ENCODE measurements at regions not wholly inside any gene's neighbourhood (a gene's known extent, or its start where the extent isn't known, plus 50 kb on each side); places are given as distances from the start of the nearest gene placed in this dataset.

GRCh38 chr11:127223633-127224032, 223.1 kb upstream of the KIRREL3 start:
- H2BK5ac ChIP-seq (ENCODE audit: low read depth, low read length, poor library complexity, severe bottlenecking) = no peak overlapping the region
- no peak overlapping the region for H2BK120ac ChIP-seq (ENCODE audit: low read depth, low read length)
- no peak overlapping the region for H4K8ac ChIP-seq (ENCODE audit: low read depth in 2 of 2, low read length in 2 of 2)
- H3K9ac ChIP-seq (ENCODE audit: low read depth, low read length) = no peak overlapping the region
- no peak overlapping the region for H3K27ac ChIP-seq (ENCODE audit: insufficient read depth, low read length)
- dilution Hi-C loops (cut with HindIII; ENCODE audit: low sequenced_read_pairs, unreplicated experiment) (no loop called here), in situ Hi-C loops (cut with MboI; ENCODE audit: low sequenced_read_pairs) (no loop called here), intact Hi-C loops (cut with micrococcal nuclease) (no loop called here)
- no peaks in the 10 kb centered on the region for H3K9me3 ChIP-seq (ENCODE audit: control insufficient read depth, insufficient read depth, low read length)
- no peak overlapping the region for H2BK15ac ChIP-seq (ENCODE audit: low read depth, low read length)
- H3K9me1 ChIP-seq (ENCODE audit: insufficient read depth, low read length) = no peaks in the 10 kb centered on the region
- no peak overlapping the region for H2BK20ac ChIP-seq (ENCODE audit: low read depth, low read length)
- no peak overlapping the region for H4K91ac ChIP-seq (ENCODE audit: insufficient read depth, low read depth, low read length)
- H4K5ac ChIP-seq (ENCODE audit: low read depth, low read length) = no peak overlapping the region
- CTCF ChIA-PET = no interaction called here
- POLR2A ChIA-PET (ENCODE audit: unreplicated experiment) = no interaction called here
- no peak overlapping the region for H2AFZ ChIP-seq (replicated peaks; ENCODE audit: low read length, poor library complexity)
- no peak overlapping the region for H3K4me2 ChIP-seq (ENCODE audit: low read depth, low read length)
- no peak overlapping the region for H3K18ac ChIP-seq (ENCODE audit: low read depth, low read length)
- H2AK9ac ChIP-seq (replicated peaks; ENCODE audit: low read depth, low read length, poor library complexity) = no peak overlapping the region
- TF ChIP-seq MAZ (IDR thresholded peaks at IDR 0.05; ENCODE audit: borderline replicate concordance, low read depth, low read length) = no peak
- no peaks in the 10 kb centered on the region for H3K27me3 ChIP-seq (ENCODE audit: control insufficient read depth, insufficient read depth, low read length)
- ATAC-seq (ENCODE audit: low read depth) (no peak), DNase-seq (no peak)
- H3K79me1 ChIP-seq (ENCODE audit: low read depth in 1 of 2, low read length in 2 of 2) = no peaks in the 10 kb centered on the region
- no peaks in the 10 kb centered on the region for H4K20me1 ChIP-seq (ENCODE audit: insufficient read depth, low read length)
- H3K4me1 ChIP-seq (ENCODE audit: control insufficient read depth, insufficient read depth, low read length) = no peaks in the 10 kb centered on the region
- H3K4ac ChIP-seq (ENCODE audit: low read depth, low read length) = no peak overlapping the region
- WGBS, 2 experiments (ENCODE audit: extremely low coverage in 2 of 2, insufficient read length in 1 of 2) = no CpG with 5 or more reads among the region's 5 CpGs
- H3K4me3 ChIP-seq (ENCODE audit: insufficient read depth, low read depth, low read length) = no peak overlapping the region
- BruUV-seq (replicated peaks) = no TSS peak
- H2AK5ac ChIP-seq (ENCODE audit: low read depth, low read length) = no peak overlapping the region
- H3K14ac ChIP-seq (replicated peaks; ENCODE audit: low read depth, low read length) = no peak overlapping the region
- no peaks in the 10 kb centered on the region for H3K36me3 ChIP-seq (ENCODE audit: control insufficient read depth, insufficient read depth, low read length)
- H3K23ac ChIP-seq (ENCODE audit: low read depth, low read length) = no peak overlapping the region
- no peak overlapping the region for H3K56ac ChIP-seq (ENCODE audit: extremely low read depth, insufficient read depth, low read length)
